Psoas muscle (tissue), 7 donors: ENCODE measurements at regions not wholly inside any gene's neighbourhood (a gene's known extent, or its start where the extent isn't known, plus 50 kb on each side); places are given as distances from the start of the nearest gene placed in this dataset.

ENCODE experiments used
- ATAC-seq, 4 donors: fragments of 200-7000 bp; cut with Tn5 transposase; one replicate each; pipeline ENCODE4 v1.9.1; 2020; ENCODE audit warnings: moderate library complexity in 3 of 4, mild to moderate bottlenecking in 2 of 4
- DNase-seq, 2 donors: peaks; one replicate each; pipeline ENCODE4 v3.0.0-alpha.2; 2020
- H3K27ac ChIP-seq: fragments of 200-600 bp; one replicate; pipeline ENCODE4 v1.8.0; 2022
- H3K27me3 ChIP-seq, 3 donors: fragments of 200-600 bp in 1 of 3; one replicate each; pipeline versions ENCODE4 v1.6.1 to v1.8.0; 2013 to 2022; ENCODE audit warnings: low read length in 2 of 3, mild to moderate bottlenecking in 2 of 3, moderate library complexity in 1 of 3; ENCODE audit not compliant: insufficient read depth in 3 of 3
- H3K36me3 ChIP-seq, 2 donors: fragments of 200-600 bp in 1 of 2; one replicate each; pipeline versions ENCODE4 v1.6.1 to v1.8.0; 2013 to 2022; ENCODE audit warnings: low read depth in 1 of 2, mild to moderate bottlenecking in 1 of 2, moderate library complexity in 1 of 2; ENCODE audit not compliant: insufficient read depth in 1 of 2
- H3K4me1 ChIP-seq: fragments of 200-600 bp; one replicate; pipeline ENCODE4 v1.8.0; 2022
- H3K4me3 ChIP-seq: fragments of 200-600 bp; one replicate; pipeline ENCODE4 v1.8.0; 2022; ENCODE audit warnings: mild to moderate bottlenecking
- H3K9me3 ChIP-seq: fragments of 200-600 bp; one replicate; pipeline ENCODE4 v1.8.0; 2022
- WGBS, 3 donors: extraction: QIAGEN DNeasy Blood & Tissue Kit; methylation state at CpG; one replicate each; pipeline versions ENCODE4 v1.1.6 to v1.1.7; 2013; 5-methylcytosine and 5-hydroxymethylcytosine counted together
- intact Hi-C, 2 donors: fragments of 100-400 bp; cut with DNase I; formaldehyde crosslinking; loops; one replicate each; pipeline versions ENCODE4 v1.11.0 to v1.14.2; 2022
- TF ChIP-seq, protein P1 (sequence below): fragments of 200-600 bp; IDR thresholded peaks from one replicate; pipeline ENCODE4 v1.8.0; 2022; ENCODE audit warnings: antibody characterized with exemption
- donor health status: healthy with polysubstance abuse.
- donor health status: DM: no; HTN: no; CAD: no; lungs with moderate emphysema.
- donor health status: Bipolar disorder and iron deficiency.
- donor health status: healthy.
- donor health status: DM: yes; HTN: yes; CAD: no.
- donor health status: DM: no; HTN: no; CAD: no.
- donor health status: DM: yes; HTN: yes; CAD: no.

DNA sequence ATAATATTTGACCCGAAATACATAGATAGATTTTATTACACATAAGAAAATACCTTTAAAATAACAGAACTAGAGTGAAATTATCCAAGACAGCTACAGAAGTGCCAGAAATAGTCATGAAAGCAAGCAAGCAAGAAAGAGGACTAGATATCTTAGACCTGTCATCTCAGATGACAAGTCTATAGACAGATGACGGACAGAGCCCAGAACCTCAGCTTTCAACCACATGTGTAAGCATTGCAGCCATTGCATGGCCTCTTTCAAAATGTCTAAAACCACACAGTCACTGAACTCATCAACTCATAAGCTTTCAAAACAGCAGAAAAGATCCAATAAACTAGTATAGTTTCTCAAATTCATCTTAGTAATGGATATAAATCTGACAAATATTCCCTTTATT, 59.8 kb upstream of the FHIT start:
- H3K4me3 ChIP-seq = no peak overlapping the region
- intact Hi-C loops = no loop called here
- TF ChIP-seq, protein P1, sequence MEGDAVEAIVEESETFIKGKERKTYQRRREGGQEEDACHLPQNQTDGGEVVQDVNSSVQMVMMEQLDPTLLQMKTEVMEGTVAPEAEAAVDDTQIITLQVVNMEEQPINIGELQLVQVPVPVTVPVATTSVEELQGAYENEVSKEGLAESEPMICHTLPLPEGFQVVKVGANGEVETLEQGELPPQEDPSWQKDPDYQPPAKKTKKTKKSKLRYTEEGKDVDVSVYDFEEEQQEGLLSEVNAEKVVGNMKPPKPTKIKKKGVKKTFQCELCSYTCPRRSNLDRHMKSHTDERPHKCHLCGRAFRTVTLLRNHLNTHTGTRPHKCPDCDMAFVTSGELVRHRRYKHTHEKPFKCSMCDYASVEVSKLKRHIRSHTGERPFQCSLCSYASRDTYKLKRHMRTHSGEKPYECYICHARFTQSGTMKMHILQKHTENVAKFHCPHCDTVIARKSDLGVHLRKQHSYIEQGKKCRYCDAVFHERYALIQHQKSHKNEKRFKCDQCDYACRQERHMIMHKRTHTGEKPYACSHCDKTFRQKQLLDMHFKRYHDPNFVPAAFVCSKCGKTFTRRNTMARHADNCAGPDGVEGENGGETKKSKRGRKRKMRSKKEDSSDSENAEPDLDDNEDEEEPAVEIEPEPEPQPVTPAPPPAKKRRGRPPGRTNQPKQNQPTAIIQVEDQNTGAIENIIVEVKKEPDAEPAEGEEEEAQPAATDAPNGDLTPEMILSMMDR = no peak
- H3K9me3 ChIP-seq = no peaks in the 10 kb centered on the region
- DNase-seq (no peak), ATAC-seq (no peak)
- H3K27me3 ChIP-seq = no peaks in the 10 kb centered on the region
- no peak overlapping the region for H3K27ac ChIP-seq
- no peaks in the 10 kb centered on the region for H3K36me3 ChIP-seq
- 71 to 87% (median 78%) methylated on average over 2 of the region's 2 CpGs for WGBS, 3 donors
- no peaks in the 10 kb centered on the region for H3K4me1 ChIP-seq

- ATAC-seq = no peak
- Histone ChIP-seq H3K4me1 (no peaks in the 10 kb centered on the region), H3K27me3 (no peaks in the 10 kb centered on the region), H3K4me3 (no peak overlapping the region), H3K27ac (no peak overlapping the region), H3K9me3 (no peaks in the 10 kb centered on the region), H3K36me3 (no peaks in the 10 kb centered on the region)
- TF ChIP-seq, protein P1 = no peak
- WGBS, 3 donors = 21 to 37% (median 30%) methylated on average over 3 of the region's 3 CpGs
- no peak for DNase-seq
- intact Hi-C loops = no loop called here
Observed at GRCh38 chr3:61315871-61316270, 64.6 kb upstream of the FHIT start.

- TF ChIP-seq, protein P1 = no peak
- Histone ChIP-seq H3K27ac (no peak overlapping the region), H3K27me3 (no peaks in the 10 kb centered on the region), H3K4me3 (no peak overlapping the region), H3K36me3 (no peaks in the 10 kb centered on the region), H3K9me3 (no peaks in the 10 kb centered on the region), H3K4me1 (no peaks in the 10 kb centered on the region)
- no peak for ATAC-seq
- 59 to 66% (median 63%) methylated on average over 3 of the region's 3 CpGs for WGBS, 3 donors
- DNase-seq = no peak
- intact Hi-C loops = no loop called here
Observed at GRCh38 chr3:61323094-61323493, 71.8 kb upstream of the FHIT start.

DNA sequence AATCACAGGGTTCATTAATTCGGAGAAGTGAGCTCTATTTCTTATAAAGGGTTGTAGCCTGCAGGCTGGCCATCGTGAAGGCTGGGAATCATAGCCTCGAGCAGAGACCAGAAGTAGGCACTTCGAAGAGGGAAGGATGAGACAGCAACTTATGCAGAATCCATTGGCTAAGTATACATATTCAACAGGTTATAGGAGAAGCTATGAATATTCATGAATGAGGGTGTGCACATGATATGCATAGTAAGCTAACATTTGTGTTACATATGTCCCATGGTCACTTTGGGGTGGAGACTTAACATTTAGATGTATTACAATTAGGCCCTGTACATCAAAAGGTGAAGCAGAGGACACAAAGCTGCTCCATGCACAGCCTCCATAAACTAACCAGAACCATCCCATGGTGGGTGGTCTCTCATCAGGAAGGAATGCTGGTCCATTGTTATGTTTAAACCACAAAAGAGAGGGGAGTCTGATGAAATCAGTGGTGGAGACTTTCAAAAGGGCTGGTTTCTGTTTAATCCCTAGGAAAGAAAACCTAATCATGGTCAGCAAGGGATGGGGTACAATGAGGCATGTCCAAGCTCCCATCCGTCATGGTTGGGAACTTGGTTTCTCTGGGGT, 80.8 kb upstream of the FHIT start:
- Histone ChIP-seq H3K9me3 (no peaks in the 10 kb centered on the region), H3K4me1 (no peaks in the 10 kb centered on the region), H3K27me3 (peaks cover 0 to 2% (median 0%) of the 10 kb centered on the region in 3 donors), H3K36me3 (no peaks in the 10 kb centered on the region), H3K27ac (no peak overlapping the region), H3K4me3 (no peak overlapping the region)
- 90 to 95% (median 91%) methylated on average over 5 of the region's 5 CpGs for WGBS, 3 donors
- no peak for ATAC-seq
- intact Hi-C loops = no loop called here
- TF ChIP-seq, protein P1 = no peak
- no peak for DNase-seq
